NCI-H1092 (cell line): ENCODE measurements at regions not wholly inside any gene's neighbourhood (a gene's known extent, or its start where the extent isn't known, plus 50 kb on each side); places are given as distances from the start of the nearest gene placed in this dataset.

Experiments used
- DNase-seq: peaks from one replicate; lab custom pipeline; 2025; lab: John Stamatoyannopoulos, UW

GRCh38 chr6:6525933-6526332 is 62.6 kb upstream of the LY86 start:
- no peak for DNase-seq

GRCh38 chr6:6529275-6529674 is 59.2 kb upstream of the LY86 start:
- no peak for DNase-seq

GRCh38 chr6:6533176-6533575 is 55.3 kb upstream of the LY86 start:
- no peak for DNase-seq

- DNase-seq = no peak
Observed at GRCh38 chr6:6534399-6534798, 54.1 kb upstream of the LY86 start.

- DNase-seq = no peak
Observed at GRCh38 chr6:6537488-6538260, 50.8 kb upstream of the LY86 start.

GRCh38 chr6:6538261-6538660 is 50.3 kb upstream of the LY86 start:
- DNase-seq = no peak
